HG03159 (cell line): ENCODE measurements at regions not wholly inside any gene's neighbourhood (a gene's known extent, or its start where the extent isn't known, plus 50 kb on each side); places are given as distances from the start of the nearest gene placed in this dataset.
"Not testable (repeated sequence)": the region's sequence is repeated elsewhere in the genome, so short reads cannot be mapped to it uniquely, and the experiment has no call there.

Experiments used
- ATAC-seq: cut with Tn5 transposase; IDR thresholded peaks from one replicate; pipeline ENCODE4 v1.9.1; 2021; ENCODE audit warnings: mild to moderate bottlenecking, moderate library complexity; ENCODE audit not compliant: unreplicated experiment

GRCh38 chr14:22218728-22219127, 370.3 kb downstream of the DAD1 start:
- ATAC-seq = no peak

GRCh38 chr14:22213120-22213519, 375.9 kb downstream of the DAD1 start:
- ATAC-seq = no peak

GRCh38 chr14:22210906-22211305, 378.1 kb downstream of the DAD1 start:
- no peak for ATAC-seq

GRCh38 chr14:22210026-22210425, 379.0 kb downstream of the DAD1 start:
- no peak for ATAC-seq

- no peak for ATAC-seq
Observed at GRCh38 chr14:22203036-22203435, 386.0 kb downstream of the DAD1 start.

GRCh38 chr14:22202313-22202712, 386.7 kb downstream of the DAD1 start:
- ATAC-seq = no peak

GRCh38 chr14:22200977-22201605, 387.9 kb downstream of the DAD1 start:
- ATAC-seq = no peak

- ATAC-seq = not testable (repeated sequence)
Observed at GRCh38 chr14:22200131-22200530, 388.9 kb downstream of the DAD1 start.

- no peak for ATAC-seq
Observed at GRCh38 chr14:22194664-22195063, 394.4 kb downstream of the DAD1 start.

- no peak for ATAC-seq
Observed at GRCh38 chr14:22190411-22191191, 398.4 kb downstream of the DAD1 start.

GRCh38 chr14:22189881-22190280, 399.1 kb downstream of the DAD1 start:
- no peak for ATAC-seq

- ATAC-seq = no peak
Observed at GRCh38 chr14:22188318-22188717, 400.7 kb downstream of the DAD1 start.

GRCh38 chr14:22185789-22186188, 403.2 kb downstream of the DAD1 start:
- no peak for ATAC-seq

GRCh38 chr14:22185191-22185590, 403.8 kb downstream of the DAD1 start:
- no peak for ATAC-seq

- no peak for ATAC-seq
Observed at GRCh38 chr14:22184830-22185168, 404.2 kb downstream of the DAD1 start.

GRCh38 chr14:22184157-22184829, 404.7 kb downstream of the DAD1 start:
- ATAC-seq = no peak

GRCh38 chr14:22180045-22180444, 409.0 kb downstream of the DAD1 start:
- no peak for ATAC-seq

GRCh38 chr14:22179190-22179589, 409.8 kb downstream of the DAD1 start:
- no peak for ATAC-seq

GRCh38 chr14:22178333-22178839, 410.6 kb downstream of the DAD1 start:
- ATAC-seq = no peak

- ATAC-seq = no peak
Observed at GRCh38 chr14:22177870-22178269, 411.2 kb downstream of the DAD1 start.

- no peak for ATAC-seq
Observed at GRCh38 chr14:22176957-22177356, 412.1 kb downstream of the DAD1 start.

GRCh38 chr14:22175278-22175558, 413.8 kb downstream of the DAD1 start:
- ATAC-seq = not testable (repeated sequence)
